OCI-LY7 (cell line): ENCODE measurements at regions not wholly inside any gene's neighbourhood (a gene's known extent, or its start where the extent isn't known, plus 50 kb on each side); places are given as distances from the start of the nearest gene placed in this dataset.

Source experiments
- CTCF ChIP-seq: fragments of 200-600 bp; sonication (generic); conservative IDR thresholded peaks from 2 replicates; pipeline ENCODE4 v1.5.1; 2014; ENCODE audit warnings: mild to moderate bottlenecking, antibody characterized with exemption, low read length, moderate library complexity, mixed read lengths
- EZH2phosphoT487 ChIP-seq: fragments of 200-600 bp; sonication (generic); IDR thresholded peaks from 2 replicates; pipeline ENCODE4 v1.6.1; 2018; ENCODE audit warnings: low read depth, borderline replicate concordance, mild to moderate bottlenecking, mixed run types, antibody characterized with exemption, low read length, moderate library complexity, mixed read lengths

- no peak for TF ChIP-seq CTCF
- TF ChIP-seq EZH2phosphoT487 = no peak
Observed at GRCh38 chr4:44861756-44862155, 135.4 kb upstream of the GNPDA2 start.
